GM10248 (cell line): ENCODE measurements at regions not wholly inside any gene's neighbourhood (a gene's known extent, or its start where the extent isn't known, plus 50 kb on each side); places are given as distances from the start of the nearest gene placed in this dataset.

ENCODE experiments used
- CTCF ChIA-PET: fragments of 300-600 bp; sonication (Branson Sonifier 250); formaldehyde crosslinking; extraction: SDS; loops from one replicate; lab custom pipeline; 2021; ENCODE audit warnings: antibody characterized with exemption; lab: Yijun Ruan, JAX
- POLR2A ChIA-PET: fragments of 350-650 bp; sonication (Branson Sonifier 250); formaldehyde crosslinking; extraction: SDS; loops from one replicate; lab custom pipeline; 2020; ENCODE audit warnings: antibody characterized with exemption; lab: Yijun Ruan, JAX
- DNase-seq: peaks from one replicate; pipeline ENCODE4 v3.0.0; 2012; ENCODE audit errors: extremely low spot score
- TF ChIP-seq, protein P1 (sequence below): IDR thresholded peaks from 2 replicates; pipeline ENCODE4 v1.5.1; 2012; ENCODE audit warnings: mild to moderate bottlenecking, low read depth; ENCODE audit errors: extremely low read depth, missing control alignments, control extremely low read depth

DNA sequence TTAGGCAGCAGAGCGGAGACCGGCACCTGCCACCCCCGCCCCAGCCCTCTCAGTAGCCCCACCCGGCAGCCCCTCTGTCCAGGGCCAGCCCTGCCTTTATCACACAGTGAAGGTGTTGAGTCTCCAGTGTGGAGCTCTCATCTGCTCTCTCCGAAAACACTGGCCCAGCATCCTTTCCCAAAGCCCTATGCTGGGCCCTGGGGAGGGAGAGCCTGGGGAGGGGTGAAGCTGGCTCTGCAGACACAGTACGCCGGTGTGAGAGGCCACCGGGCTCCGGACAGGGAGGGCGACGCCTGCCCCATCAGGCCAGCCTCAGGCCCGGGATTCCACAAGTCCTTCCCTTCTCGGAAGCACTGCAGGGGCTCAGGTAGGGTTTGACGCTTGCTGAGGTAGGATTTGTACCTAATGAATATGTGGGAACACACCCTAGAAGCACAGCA, 186.9 kb downstream of the ERMARD start:
- no peak for DNase-seq
- TF ChIP-seq, protein P1, sequence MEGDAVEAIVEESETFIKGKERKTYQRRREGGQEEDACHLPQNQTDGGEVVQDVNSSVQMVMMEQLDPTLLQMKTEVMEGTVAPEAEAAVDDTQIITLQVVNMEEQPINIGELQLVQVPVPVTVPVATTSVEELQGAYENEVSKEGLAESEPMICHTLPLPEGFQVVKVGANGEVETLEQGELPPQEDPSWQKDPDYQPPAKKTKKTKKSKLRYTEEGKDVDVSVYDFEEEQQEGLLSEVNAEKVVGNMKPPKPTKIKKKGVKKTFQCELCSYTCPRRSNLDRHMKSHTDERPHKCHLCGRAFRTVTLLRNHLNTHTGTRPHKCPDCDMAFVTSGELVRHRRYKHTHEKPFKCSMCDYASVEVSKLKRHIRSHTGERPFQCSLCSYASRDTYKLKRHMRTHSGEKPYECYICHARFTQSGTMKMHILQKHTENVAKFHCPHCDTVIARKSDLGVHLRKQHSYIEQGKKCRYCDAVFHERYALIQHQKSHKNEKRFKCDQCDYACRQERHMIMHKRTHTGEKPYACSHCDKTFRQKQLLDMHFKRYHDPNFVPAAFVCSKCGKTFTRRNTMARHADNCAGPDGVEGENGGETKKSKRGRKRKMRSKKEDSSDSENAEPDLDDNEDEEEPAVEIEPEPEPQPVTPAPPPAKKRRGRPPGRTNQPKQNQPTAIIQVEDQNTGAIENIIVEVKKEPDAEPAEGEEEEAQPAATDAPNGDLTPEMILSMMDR = no peak
- ChIA-PET CTCF (no interaction called here), POLR2A (no interaction called here)

- CTCF ChIA-PET = no interaction called here
- POLR2A ChIA-PET = no interaction called here
- TF ChIP-seq, protein P1 = no peak
- no peak for DNase-seq
Measured at GRCh38 chr6:169937389-169938261, 186.2 kb downstream of the ERMARD start.

DNA sequence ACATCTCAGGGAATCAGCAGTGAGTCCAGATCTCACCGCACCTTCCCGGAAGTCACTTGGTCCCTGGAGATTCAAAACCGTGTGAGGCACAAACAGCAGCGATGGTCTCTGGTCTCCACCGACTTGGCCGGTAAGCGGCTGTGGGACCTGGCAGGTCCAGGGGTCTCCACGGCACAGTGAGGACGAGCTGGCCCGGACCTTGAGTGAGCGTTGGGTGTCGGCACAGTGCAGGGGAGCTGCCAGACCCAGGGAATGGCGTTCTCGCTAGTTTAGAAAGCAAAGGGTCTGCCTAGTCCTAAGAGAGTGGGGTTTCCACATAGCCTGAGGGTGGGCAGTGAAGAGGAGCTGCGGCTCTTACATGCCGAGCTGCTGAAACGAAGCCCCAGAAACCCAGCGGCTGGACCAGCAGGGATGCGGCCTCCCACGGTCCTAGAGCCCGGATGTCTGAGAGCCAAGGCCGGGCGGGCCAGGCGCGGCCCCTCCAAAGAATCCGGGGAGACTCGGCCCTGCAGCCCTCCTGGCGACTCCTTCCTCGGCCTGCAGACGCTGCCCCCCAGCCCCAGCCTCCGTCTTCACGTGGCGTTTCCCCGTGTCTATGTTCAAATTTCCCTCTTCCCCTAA, 185.0 kb downstream of the ERMARD start:
- no peak for DNase-seq
- TF ChIP-seq, protein P1 = no peak
- POLR2A ChIA-PET = no interaction called here
- CTCF ChIA-PET = no interaction called here

GRCh38 chr6:169935861-169936260, 184.4 kb downstream of the ERMARD start:
- ChIA-PET CTCF (no interaction called here), POLR2A (no interaction called here)
- TF ChIP-seq, protein P1 = no peak
- no peak for DNase-seq

GRCh38 chr6:169935348-169935718, 183.9 kb downstream of the ERMARD start:
- ChIA-PET POLR2A (no interaction called here), CTCF (no interaction called here)
- TF ChIP-seq, protein P1 = no peak
- no peak for DNase-seq

DNA sequence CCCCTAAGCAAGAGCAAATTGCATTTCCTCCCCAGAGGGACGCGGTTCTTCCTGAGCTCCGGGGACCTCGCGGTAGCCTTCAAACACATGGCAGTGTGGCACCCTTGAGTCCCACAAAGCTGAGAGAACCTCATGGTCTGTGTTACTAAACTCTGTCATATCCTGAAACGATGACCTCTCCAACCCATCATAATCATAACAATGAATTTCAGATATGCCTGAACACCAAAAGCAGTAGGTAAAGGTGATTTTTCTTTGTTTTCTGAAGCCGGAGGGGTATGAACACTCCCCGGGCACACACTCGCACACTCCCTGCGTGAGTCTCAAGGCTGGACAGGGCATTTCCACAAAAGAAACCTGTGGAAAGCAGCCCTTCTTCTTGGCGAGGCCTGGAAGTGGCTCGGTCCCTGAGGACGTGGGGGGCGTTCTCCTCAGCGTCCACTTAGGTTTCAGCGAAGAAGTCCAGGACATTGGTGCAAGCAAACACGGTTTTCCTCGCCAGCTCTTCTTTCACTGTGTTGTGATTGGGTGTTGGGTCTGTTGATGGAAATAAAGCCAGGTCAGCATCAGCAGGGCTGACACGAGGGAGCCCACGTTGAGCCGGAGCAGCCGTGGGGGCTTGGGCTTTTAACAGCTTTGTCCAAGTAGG, 183.4 kb downstream of the ERMARD start:
- no peak for DNase-seq
- ChIA-PET POLR2A (no interaction called here), CTCF (no interaction called here)
- TF ChIP-seq, protein P1 = no peak
